ENCODE measurements at regions not wholly inside any gene's neighbourhood (a gene's known extent, or its start where the extent isn't known, plus 50 kb on each side); places are given as distances from the start of the nearest gene placed in this dataset.
"Not testable (repeated sequence)": the region's sequence is repeated elsewhere in the genome, so short reads cannot be mapped to it uniquely, and the experiment has no call there.

DNA sequence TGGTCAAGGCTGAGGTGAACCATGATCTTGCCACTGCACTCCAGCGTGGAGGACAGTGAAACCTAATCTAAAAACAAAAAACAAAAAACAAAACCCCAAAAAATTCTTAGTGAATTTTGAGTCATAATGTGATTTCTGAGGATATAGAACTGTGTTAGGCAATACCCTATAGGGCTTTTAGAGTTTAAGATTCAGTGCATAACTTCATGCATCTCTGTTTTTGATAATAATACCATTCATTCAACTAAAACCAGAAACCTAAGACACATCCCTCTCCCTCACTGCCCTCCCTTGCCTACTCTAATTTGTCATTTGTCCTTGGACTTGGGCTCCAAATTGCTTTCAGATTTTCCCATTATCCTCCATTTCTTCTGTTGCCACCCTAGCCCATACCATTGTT, 405.7 kb upstream of the EDIL3 start:
- DNase-seq (ENCODE audit: low spot score): no peak

DNA sequence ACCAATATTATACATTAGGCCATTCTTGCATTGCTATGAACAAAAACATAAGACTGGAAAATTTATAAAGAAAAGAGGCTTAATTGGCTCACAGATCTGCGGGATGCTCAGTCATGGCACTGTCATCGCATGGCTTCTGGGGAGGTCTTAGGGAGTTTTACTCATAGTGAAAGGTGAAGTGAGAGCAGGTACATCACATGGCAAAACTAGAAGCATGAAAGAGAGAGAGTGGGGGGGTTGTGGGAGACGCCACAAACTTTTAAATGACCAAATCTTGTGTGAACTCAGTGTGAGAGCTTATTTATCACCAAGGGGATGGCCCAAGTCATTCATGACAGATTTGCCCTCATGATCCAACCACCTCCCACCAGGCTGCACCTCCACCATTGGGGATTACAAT, 398.3 kb upstream of the EDIL3 start:
- DNase-seq (ENCODE audit: low spot score): no peak

DNA sequence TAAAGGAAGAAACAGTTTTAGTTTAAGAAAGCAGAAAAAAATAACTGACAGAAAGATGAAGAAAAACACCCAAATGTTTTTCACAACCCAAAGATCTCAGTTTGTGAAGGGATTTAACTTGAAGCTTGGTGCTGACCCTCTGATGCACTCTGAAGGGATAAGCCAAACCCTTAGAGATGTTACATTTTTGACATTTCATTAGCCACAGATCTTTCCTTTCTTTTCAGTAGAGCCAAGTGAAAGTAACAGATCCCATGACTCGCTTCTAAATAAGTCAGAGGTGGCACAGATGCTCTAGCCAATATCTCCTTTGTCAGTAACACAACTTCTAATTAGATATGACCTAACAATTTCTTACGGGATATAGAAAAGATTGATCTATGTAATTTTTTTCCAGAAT, 394.5 kb upstream of the EDIL3 start:
- no peak for DNase-seq (ENCODE audit: low spot score)

- no peak for DNase-seq (ENCODE audit: low spot score)
Measured at GRCh38 chr5:84764227-84764626, 379.5 kb upstream of the EDIL3 start.

DNA sequence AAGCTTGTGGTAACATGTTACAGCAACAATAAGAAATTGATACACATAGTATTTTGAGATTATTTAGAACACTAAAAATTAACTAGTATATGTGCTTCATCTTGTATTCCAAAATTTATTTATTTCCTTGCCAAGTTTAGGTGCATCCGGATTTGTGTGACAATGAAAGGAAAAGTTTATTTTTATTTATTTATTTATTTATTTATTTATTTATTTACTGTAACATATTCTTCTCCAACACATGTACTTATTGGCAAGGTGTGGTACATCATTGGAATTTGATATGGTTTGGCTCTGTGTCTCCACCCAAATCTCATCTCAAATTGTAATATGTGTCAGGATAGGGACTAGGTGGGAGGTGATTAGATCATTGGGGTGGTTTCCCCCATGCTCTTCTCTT, 373.3 kb upstream of the EDIL3 start:
- no peak for DNase-seq (ENCODE audit: low spot score)

- DNase-seq (ENCODE audit: low spot score): no peak
Measured at GRCh38 chr5:84752780-84753179, 368.1 kb upstream of the EDIL3 start.

DNA sequence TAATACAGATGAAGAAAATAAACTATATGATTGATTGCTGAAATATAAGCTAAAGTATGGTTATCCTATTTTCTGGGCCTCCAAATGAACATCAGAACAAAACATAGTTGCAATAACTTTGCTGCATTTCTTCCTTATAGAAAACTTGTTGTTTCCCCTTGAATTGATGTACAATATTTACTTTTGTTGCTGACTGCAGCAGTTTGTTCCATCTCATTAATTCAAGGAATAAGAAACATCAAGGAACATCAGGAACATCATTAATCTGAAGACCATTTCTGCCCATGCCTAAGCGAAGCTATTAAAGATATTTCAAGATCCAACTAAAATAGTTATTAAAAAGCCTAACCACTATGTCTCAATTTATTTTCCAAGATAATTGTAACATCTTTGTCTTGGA, 363.6 kb upstream of the EDIL3 start:
- DNase-seq (ENCODE audit: low spot score): no peak

DNA sequence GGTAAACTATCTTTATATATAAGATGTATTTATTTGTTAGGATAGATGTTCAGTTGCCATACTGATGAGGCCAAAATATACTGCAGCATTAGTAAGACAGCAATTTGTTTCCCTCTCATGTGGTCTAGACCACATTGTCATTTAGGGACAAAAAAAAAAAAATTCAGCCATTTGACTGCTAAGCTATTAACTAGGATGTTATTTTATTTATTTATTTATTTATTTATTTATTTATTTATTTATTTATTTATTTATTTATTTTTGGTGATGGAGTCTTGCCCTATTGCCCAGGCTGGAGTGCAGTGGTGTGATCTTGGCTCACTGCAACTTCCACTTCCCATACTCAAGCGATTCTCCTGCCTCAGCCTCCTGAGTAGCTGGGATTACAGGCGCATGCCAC, 361.6 kb upstream of the EDIL3 start:
- not testable (repeated sequence) for DNase-seq (ENCODE audit: low spot score)

DNA sequence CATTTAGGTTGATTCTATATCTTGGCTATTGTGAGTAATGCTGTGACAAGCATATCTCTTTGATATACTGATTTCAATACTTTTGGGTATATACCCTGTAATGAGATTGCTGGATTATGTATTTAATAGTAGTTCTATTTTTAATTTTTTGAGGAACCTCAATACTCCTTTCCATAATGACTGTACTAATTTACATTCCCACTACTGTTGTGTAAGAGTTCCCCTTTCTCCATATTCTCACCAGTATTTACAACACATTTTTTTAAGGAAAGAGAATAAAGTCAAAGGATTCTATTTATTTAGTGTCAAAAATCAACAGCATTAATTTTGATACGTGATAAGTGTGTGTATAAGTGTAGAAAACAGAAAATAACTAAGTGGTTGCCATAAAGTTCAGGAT, 356.4 kb upstream of the EDIL3 start:
- DNase-seq (ENCODE audit: low spot score): no peak

DNA sequence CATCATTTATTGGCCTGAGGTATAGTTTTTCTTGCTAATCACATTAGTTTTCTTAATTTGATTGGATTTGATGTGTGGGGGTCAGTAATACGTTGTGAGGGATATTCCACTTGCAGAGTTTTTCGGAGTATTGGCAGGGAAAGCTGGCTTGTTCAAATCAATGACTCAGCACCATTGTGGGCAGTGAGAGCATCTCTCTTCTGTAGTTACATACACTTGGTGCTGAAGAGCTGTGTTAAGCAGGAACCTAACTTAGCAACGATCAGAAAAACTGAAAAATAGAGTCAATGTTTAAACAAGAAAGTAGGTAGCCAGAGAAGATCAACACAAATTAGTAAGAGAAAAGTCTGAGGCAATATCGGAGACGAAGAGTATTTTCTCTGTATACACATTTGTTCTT, 344.6 kb upstream of the EDIL3 start:
- DNase-seq (ENCODE audit: low spot score): no peak

- no peak for DNase-seq (ENCODE audit: low spot score)
Measured at GRCh38 chr5:84727708-84728107, 343.0 kb upstream of the EDIL3 start.

- DNase-seq (ENCODE audit: low spot score): no peak
Measured at GRCh38 chr5:84725946-84726570, 341.4 kb upstream of the EDIL3 start.

DNA sequence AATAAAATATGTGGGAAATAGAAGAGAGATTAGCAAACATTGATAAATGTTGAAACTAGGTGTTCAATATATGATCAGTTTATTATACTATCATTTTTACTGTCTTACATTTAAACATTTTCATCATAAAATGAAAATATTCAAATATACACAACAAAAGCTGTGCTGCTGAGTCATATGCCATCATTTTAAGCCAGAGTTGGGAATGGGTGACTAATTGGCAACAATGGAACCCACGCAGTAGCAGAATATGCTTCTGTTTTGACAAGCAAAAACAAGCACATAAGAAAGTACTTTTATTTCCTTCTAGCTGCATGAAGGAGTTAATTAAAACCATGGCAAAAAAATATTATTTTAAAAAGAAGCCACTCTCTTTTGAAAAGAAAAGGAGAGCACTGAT, 340.0 kb upstream of the EDIL3 start:
- DNase-seq (ENCODE audit: low spot score): no peak

DNA sequence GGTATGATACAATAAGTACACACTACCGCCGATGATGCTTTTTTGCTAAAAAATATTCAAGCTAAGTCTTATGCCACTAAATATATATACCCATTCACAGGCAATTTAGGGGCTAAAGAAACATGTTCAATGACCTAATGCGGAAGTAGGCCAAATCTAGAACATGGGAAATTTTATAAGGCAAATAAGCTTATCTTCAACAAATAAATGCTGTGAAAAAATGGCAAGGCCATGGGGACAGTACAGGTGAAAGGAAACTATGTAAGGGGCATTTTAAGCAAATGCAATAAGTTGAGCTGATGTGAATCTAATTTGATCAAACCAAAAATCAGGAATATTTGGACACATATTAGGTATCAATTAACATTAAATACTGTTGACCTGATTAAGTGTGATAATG, 339.5 kb upstream of the EDIL3 start:
- no peak for DNase-seq (ENCODE audit: low spot score)

GRCh38 chr5:84718377-84718776, 333.7 kb upstream of the EDIL3 start:
- DNase-seq (ENCODE audit: low spot score): no peak

DNA sequence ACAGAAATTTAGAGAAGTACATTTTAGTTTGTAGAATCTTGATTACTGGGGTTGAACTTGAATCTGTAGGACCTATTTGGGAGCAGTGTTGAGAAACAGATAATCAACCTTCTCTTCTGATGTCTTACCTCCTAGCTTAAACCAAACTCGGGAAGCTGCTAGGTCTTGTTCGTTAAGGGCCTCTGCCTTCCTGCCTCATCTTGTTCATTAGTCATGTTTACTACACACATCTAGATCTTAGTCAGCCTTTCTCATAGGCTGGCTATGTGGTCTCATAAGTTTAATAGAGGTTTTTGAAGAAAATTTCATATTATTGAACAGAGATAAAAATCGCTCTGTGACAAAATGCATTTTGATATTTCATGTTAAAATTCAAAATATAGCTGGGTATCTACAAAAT, 331.0 kb upstream of the EDIL3 start:
- DNase-seq (ENCODE audit: low spot score): no peak

DNA sequence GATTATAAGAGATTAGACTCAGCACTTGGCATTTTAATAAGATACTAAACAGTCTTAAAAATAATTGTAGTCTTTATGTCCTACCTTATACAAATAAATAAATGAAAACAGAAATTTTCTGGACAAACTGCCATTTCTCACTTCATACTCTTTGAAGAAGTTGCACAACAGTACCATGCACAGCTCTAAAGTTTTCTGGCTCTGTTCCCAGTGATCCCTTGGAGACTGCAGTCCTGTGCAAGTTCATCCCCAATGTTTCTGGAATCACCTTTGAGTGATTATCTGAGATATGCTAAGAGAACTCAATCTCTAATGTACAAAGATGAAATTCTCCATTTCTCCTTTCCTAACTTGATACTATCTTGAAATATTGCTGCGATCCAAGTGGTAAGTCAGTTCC, 330.4 kb upstream of the EDIL3 start:
- no peak for DNase-seq (ENCODE audit: low spot score)

- no peak for DNase-seq (ENCODE audit: low spot score)
Measured at GRCh38 chr5:84709075-84709474, 324.4 kb upstream of the EDIL3 start.

DNA sequence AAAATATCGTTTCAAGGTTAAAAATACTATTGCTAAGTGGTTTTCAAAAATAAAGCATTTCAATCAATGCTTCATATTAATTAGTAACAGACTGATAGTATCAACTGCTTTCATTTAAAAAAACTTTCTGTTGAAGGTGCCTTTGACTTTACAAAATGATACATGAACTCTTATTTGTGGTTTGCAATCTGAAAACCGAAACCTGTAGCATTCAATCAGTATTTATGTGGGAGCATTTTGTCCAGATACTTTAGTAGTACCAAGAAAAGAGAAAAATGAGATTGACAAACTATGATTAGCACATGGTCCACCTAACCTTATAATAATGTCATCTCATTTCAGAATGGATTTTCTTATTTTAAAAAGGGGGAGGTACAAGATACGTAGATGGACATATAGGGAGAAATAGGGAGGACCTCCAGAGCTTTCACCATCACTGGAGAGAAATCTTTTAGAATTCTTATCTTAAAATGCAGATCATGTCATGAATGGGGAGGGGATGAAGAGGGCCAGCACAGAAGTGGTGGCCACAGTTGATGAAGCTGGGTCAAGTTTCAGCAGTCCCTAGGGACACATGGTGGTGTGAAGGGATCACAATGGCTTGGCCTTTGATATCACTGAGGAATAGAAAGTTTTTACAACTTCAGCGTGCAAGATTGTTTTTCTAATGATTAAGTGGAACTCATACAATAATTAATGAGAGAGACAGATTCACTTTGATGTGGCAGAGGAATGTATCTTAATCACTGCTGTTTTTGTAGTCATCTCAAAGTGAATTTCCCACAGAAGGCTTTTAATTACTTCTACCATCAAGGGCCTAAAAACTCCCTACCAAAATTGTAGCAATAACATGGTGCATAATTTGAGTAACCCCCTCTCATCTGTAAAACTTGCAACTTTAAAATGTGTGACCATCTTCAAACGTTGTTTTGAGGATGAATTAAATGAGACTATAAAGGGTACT, 322.3 kb upstream of the EDIL3 start:
- DNase-seq (ENCODE audit: low spot score): no peak

DNA sequence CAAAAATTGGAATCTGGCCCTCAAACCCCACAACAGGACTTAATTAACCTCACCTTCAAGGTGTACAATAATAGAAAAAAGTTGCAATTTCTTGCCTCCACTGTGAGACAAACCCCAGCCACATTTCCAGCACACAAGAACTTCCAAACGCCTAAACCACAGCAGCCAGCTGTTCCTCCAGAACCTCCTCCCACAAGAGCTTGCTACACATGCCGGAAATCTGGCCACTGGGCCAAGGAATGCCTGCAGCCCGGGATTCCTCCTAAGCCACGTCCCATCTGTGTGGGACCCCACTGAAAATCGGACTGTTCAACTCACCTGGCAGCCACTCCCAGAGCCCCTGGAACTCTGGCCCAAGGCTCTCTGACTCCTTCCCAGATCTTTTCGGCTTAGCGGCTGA, 315.9 kb upstream of the EDIL3 start:
- DNase-seq (ENCODE audit: low spot score): not testable (repeated sequence)

GRCh38 chr5:84696651-84697050, 312.0 kb upstream of the EDIL3 start:
- DNase-seq (ENCODE audit: low spot score): no peak

DNA sequence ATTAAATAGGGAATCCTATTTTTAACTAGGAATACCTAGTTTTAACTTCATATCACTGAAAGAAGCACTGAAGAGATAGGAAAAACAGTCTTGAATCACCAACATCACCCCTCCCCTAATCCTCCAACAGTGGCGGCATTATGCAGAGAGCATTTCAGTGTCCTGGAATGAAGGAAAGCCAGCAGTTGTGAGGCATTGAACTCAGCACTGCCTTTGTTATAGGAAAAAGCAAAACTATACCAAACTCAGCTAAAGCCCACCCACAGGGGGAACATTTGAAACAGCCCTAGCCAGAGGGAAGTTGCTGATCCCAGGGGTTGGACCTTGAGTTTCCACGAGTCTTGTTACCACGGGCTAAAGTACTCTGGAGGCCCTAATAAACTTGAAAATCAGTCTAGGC, 310.6 kb upstream of the EDIL3 start:
- no peak for DNase-seq (ENCODE audit: low spot score)

DNA sequence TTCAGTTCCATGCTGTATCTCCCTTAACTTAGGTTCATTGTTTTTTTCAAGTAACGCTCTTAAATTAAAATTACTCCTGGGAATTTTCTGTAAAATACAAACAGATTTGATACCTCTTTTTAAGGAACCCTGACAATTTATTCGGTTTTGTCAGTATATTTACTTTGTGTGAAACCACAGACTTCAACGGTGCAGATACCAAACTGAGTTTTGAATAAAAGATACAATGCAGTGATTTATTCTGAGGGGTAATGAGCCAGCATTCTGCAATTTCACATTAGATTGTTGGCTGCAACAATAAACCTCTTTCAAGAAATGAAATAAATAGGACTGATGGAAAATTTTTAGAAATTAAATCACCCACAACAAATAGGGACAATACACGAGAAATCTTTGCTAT, 308.6 kb upstream of the EDIL3 start:
- DNase-seq (ENCODE audit: low spot score): no peak

Data from HT-29 (cell line).